ENCODE measurements at regions not wholly inside any gene's neighbourhood (a gene's known extent, or its start where the extent isn't known, plus 50 kb on each side); places are given as distances from the start of the nearest gene placed in this dataset.

DNA sequence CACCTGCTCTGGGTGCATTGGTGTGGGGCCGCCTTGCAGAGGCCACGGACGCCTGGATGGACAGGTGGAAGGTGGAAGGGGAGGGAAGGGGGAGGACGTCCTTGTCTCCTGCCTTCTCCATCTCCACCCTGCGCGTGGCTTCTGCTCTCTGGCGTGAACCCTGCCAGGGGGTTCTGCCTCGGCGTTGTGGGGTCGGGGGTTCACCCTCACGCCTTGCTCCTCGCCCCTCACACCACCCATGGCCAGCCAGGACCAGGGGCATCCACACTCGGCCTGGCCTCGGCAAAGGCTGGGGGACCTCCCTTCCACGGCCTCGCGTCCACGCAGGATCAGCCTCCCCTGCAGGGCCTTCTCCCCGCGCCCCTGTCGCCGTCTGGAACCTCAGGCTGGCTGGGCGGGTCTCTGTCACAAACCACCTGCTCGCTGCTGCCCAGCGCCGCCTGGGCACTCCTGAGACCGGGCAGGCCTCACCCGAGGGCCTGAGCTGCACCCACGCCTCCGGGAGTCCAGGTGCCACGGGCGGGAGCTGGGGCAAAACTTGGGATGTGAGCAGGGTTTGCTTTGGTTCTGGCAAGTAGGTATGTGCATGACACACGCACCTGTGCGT, 655.9 kb downstream of the GALR1 start:
- Histone ChIP-seq H3K27ac (no peak overlapping the region), H3K4me3 (no peak overlapping the region), H3K4me1 (no peaks in the 10 kb centered on the region), H3K27me3 (no peaks in the 10 kb centered on the region), H3K36me3 (no peaks in the 10 kb centered on the region), H3K9me3 (no peaks in the 10 kb centered on the region)
- intact Hi-C loops (cut with DNase I; ENCODE audit: low total_unique reads): no loop called here
- no peak for DNase-seq (ENCODE audit: low spot score in 2 of 2)
- TF ChIP-seq POLR2A (IDR thresholded peaks at IDR 0.05): no peak
- TF ChIP-seq, protein P1, sequence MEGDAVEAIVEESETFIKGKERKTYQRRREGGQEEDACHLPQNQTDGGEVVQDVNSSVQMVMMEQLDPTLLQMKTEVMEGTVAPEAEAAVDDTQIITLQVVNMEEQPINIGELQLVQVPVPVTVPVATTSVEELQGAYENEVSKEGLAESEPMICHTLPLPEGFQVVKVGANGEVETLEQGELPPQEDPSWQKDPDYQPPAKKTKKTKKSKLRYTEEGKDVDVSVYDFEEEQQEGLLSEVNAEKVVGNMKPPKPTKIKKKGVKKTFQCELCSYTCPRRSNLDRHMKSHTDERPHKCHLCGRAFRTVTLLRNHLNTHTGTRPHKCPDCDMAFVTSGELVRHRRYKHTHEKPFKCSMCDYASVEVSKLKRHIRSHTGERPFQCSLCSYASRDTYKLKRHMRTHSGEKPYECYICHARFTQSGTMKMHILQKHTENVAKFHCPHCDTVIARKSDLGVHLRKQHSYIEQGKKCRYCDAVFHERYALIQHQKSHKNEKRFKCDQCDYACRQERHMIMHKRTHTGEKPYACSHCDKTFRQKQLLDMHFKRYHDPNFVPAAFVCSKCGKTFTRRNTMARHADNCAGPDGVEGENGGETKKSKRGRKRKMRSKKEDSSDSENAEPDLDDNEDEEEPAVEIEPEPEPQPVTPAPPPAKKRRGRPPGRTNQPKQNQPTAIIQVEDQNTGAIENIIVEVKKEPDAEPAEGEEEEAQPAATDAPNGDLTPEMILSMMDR (IDR thresholded peaks at IDR 0.05): no peak

DNA sequence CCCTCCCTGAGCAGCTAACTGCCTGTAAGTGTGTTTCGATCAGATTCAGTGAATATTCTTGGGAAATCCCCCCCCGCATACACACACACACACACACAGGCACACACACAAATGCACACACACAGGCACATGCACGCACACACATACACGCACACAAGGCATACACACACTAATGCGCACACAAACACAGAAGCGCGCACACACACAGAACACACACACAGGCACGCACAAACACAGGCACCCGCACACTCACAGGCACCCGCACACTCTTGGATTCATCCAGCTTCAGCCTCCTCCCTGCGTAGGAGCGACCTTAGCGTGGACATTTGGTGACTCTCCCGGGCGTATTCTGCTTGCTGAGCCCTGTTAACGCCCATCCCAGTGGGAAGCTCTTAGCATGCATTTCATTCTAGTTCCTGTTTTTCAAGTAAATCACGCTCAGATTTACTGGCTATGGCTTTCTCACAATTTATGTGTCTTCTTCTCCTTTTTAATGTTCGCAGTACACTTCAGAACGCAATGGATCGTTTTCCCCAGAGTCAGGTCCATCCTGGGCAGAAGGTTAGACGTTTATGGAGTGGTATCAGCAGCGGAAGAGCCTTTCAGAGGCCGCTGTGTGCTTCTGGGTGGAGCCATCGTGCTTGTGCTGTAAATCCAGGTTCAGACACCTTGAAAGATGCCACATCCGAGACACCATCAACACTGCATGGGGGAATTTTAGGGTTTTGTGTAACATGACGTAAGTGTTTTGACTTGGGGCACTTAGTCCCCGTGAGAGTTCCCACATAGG, 656.6 kb downstream of the GALR1 start:
- no peak overlapping the region for H3K4me3 ChIP-seq
- no peaks in the 10 kb centered on the region for H3K9me3 ChIP-seq
- no peak for DNase-seq (ENCODE audit: low spot score in 2 of 2)
- no peaks in the 10 kb centered on the region for H3K36me3 ChIP-seq
- TF ChIP-seq, protein P1 (IDR thresholded peaks at IDR 0.05): no peak
- no peak for TF ChIP-seq POLR2A (IDR thresholded peaks at IDR 0.05)
- no peak for TF ChIP-seq POLR2AphosphoS5 (IDR thresholded peaks at IDR 0.05)
- H3K27ac ChIP-seq: no peak overlapping the region
- intact Hi-C loops (cut with DNase I; ENCODE audit: low total_unique reads): no loop called here
- H3K27me3 ChIP-seq: peaks cover 0 to 6% of the 10 kb centered on the region in 2 donors
- no peaks in the 10 kb centered on the region for H3K4me1 ChIP-seq

DNA sequence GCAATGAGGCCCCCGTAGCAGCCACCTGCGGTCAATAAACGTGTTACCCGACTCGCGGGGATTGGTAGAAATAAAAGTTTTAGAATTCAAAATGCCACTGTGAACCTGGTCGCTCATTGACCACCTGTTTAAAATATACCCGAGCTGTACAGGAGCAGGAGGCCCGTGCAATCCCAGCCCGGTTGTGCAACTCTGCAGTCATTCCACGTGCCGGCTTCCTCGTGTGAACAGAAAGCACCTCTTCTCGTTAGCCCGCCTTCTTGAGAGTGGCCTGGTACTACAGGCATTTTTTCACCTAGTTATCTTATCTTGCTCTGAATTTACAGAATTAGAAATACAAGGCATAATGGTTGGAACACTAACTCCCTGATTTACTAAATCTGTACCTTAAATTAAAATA, 660.7 kb downstream of the GALR1 start:
- Histone ChIP-seq H3K27ac (no peak overlapping the region), H3K9me3 (no peaks in the 10 kb centered on the region), H3K4me1 (no peaks in the 10 kb centered on the region), H3K36me3 (no peaks in the 10 kb centered on the region), H3K4me3 (no peak overlapping the region), H3K27me3 (peaks cover 0 to 20% of the 10 kb centered on the region in 2 donors)
- no peak for DNase-seq (ENCODE audit: low spot score in 2 of 2)
- TF ChIP-seq POLR2A (IDR thresholded peaks at IDR 0.05) (no peak), POLR2AphosphoS5 (IDR thresholded peaks at IDR 0.05) (no peak)
- TF ChIP-seq, protein P1 (IDR thresholded peaks at IDR 0.05): no peak
- intact Hi-C loops (cut with DNase I; ENCODE audit: low total_unique reads): no loop called here

DNA sequence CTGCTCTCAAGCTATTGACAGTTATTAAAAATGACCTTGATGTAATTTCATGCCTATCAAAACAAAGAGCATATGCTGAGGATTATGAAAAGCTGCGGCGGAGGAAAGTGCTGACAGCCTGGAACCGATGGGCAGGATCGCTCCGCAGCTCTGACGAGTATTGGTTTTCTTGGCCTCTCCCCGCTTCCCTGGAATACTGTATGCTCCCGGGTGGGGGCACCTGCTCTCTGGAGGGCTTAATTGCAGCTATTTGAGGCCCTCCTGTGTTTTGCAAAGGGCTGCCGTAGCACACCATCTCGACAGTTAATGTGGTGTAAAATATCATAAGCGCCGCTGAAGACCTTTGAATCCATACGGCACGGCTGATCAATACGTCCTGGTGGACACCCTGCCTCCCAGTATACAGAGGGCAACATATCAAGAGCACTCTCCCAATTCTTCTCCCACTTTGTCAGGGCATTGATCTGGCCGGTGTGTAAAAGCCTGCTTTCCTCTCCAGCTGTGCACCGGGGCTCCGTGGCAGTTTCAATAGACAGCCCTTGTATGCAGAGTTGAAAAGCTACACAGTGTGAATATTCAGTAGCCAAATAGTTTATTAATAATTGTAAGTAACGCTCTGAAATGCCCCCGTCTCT, 662.4 kb downstream of the GALR1 start:
- no peaks in the 10 kb centered on the region for H3K9me3 ChIP-seq
- no peaks in the 10 kb centered on the region for H3K36me3 ChIP-seq
- H3K27ac ChIP-seq: no peak overlapping the region
- peaks cover 0 to 20% of the 10 kb centered on the region in 2 donors for H3K27me3 ChIP-seq
- H3K4me1 ChIP-seq: no peaks in the 10 kb centered on the region
- H3K4me3 ChIP-seq: no peak overlapping the region
- intact Hi-C loops (cut with DNase I; ENCODE audit: low total_unique reads): no loop called here
- TF ChIP-seq POLR2A (IDR thresholded peaks at IDR 0.05): no peak
- TF ChIP-seq, protein P1 (IDR thresholded peaks at IDR 0.05): no peak
- no peak for TF ChIP-seq POLR2AphosphoS5 (IDR thresholded peaks at IDR 0.05)
- no peak for DNase-seq (ENCODE audit: low spot score in 2 of 2)

DNA sequence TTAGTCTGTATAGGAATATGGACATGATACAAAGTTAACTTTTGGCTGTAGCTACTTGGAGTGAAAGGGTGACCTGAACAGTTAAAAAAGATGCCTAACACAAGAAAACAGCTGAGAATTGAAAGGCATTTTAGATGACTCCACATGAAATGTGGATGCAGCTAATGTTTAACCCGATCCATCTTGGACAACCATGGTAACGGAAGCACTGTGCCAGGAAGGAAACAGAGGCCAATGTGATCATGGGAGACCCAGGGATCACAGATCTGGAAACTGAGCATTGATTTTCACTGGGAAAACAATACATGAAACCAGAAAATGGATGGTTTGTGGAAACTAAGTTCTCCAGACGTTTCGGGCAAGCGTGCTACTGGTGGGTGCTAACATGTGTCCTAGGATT, 669.1 kb downstream of the GALR1 start:
- TF ChIP-seq, protein P1 (IDR thresholded peaks at IDR 0.05): no peak
- TF ChIP-seq POLR2AphosphoS5 (IDR thresholded peaks at IDR 0.05) (no peak), POLR2A (IDR thresholded peaks at IDR 0.05) (no peak)

More for the DNA sequence above, 669.1 kb downstream of the GALR1 start:
- intact Hi-C loops (cut with DNase I; ENCODE audit: low total_unique reads): no loop called here
- H3K4me1 ChIP-seq: no peaks in the 10 kb centered on the region
- no peaks in the 10 kb centered on the region for H3K36me3 ChIP-seq
- no peak overlapping the region for H3K27ac ChIP-seq
- DNase-seq (ENCODE audit: low spot score in 2 of 2): no peak
- H3K4me3 ChIP-seq: no peak overlapping the region
- peaks cover 0 to 4% of the 10 kb centered on the region in 2 donors for H3K27me3 ChIP-seq
- no peaks in the 10 kb centered on the region for H3K9me3 ChIP-seq
